Stimulated activated memory B cell treated with anti-CD40 and anti-IgM and Interleukin-4, amounts not matched to agents 10 μg/mL and 1 μg/mL and 100 μg/mL, for 72 hours (primary cell): ENCODE measurements at regions not wholly inside any gene's neighbourhood (a gene's known extent, or its start where the extent isn't known, plus 50 kb on each side); places are given as distances from the start of the nearest gene placed in this dataset.
"Not testable (repeated sequence)": the region's sequence is repeated elsewhere in the genome, so short reads cannot be mapped to it uniquely, and the experiment has no call there.

Experiments used
- ATAC-seq: fragments of 150-1000 bp; cut with Tn5 transposase; 2 replicates; pipeline ENCODE4 v1.10.0; 2021
- H3K27ac Mint-ChIP-seq: one replicate; pipeline ENCODE4 v1.8.0; 2022; ENCODE audit warnings: mild to moderate bottlenecking, mixed read lengths
- H3K27me3 Mint-ChIP-seq: one replicate; pipeline ENCODE4 v1.8.0; 2022; ENCODE audit warnings: mixed read lengths
- H3K36me3 Mint-ChIP-seq: one replicate; pipeline ENCODE4 v1.8.0; 2022; ENCODE audit warnings: mixed read lengths
- H3K4me1 Mint-ChIP-seq: one replicate; pipeline ENCODE4 v1.8.0; 2022; ENCODE audit warnings: mixed read lengths
- H3K4me3 Mint-ChIP-seq: one replicate; pipeline ENCODE4 v1.8.0; 2022; ENCODE audit warnings: mild to moderate bottlenecking, moderate library complexity, mixed read lengths
- H3K9me3 Mint-ChIP-seq: one replicate; pipeline ENCODE4 v1.8.0; 2022; ENCODE audit warnings: mixed read lengths

GRCh38 chr4:25981749-25982148 is 67.7 kb downstream of the SMIM20 start:
- no peaks in the 10 kb centered on the region for H3K36me3 Mint-ChIP-seq
- no peak for ATAC-seq
- H3K27me3 Mint-ChIP-seq = no peaks in the 10 kb centered on the region
- H3K4me3 Mint-ChIP-seq = no peak overlapping the region
- no peak overlapping the region for H3K27ac Mint-ChIP-seq
- H3K9me3 Mint-ChIP-seq = no peaks in the 10 kb centered on the region
- peaks cover 15% of the 10 kb centered on the region for H3K4me1 Mint-ChIP-seq

GRCh38 chr4:25982962-25983361 is 68.9 kb downstream of the SMIM20 start:
- peaks cover 17% of the 10 kb centered on the region for H3K4me1 Mint-ChIP-seq
- H3K4me3 Mint-ChIP-seq = no peak overlapping the region
- no peaks in the 10 kb centered on the region for H3K27me3 Mint-ChIP-seq
- H3K9me3 Mint-ChIP-seq = no peaks in the 10 kb centered on the region
- no peak for ATAC-seq
- no peak overlapping the region for H3K27ac Mint-ChIP-seq
- no peaks in the 10 kb centered on the region for H3K36me3 Mint-ChIP-seq

GRCh38 chr4:25984266-25984665 is 70.2 kb downstream of the SMIM20 start:
- H3K4me1 Mint-ChIP-seq = peaks cover 25% of the 10 kb centered on the region
- no peaks in the 10 kb centered on the region for H3K36me3 Mint-ChIP-seq
- H3K27ac Mint-ChIP-seq = no peak overlapping the region
- H3K27me3 Mint-ChIP-seq = no peaks in the 10 kb centered on the region
- H3K4me3 Mint-ChIP-seq = no peak overlapping the region
- ATAC-seq = no peak
- H3K9me3 Mint-ChIP-seq = no peaks in the 10 kb centered on the region

DNA sequence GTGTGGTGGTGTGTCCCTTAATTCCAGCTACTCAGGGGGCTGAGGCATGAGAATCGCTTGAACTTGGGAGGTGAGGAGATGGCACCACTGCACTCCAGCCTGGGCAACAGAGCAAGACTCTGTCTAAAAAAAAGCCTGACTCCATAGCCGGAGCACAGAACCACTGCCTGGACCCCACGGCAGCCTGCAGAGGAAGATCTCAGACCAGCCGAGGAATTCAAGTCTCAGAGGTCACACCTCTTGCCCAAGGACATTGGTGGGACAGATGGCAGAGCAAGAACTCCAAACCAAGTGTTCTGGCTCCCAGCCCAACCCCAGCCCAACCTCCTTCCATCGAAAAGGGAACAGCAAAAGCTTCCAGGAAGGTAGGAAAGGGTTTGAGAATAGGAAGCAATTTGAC is 70.8 kb downstream of the SMIM20 start:
- ATAC-seq = no peak
- Mint-ChIP-seq H3K27me3 (no peaks in the 10 kb centered on the region), H3K4me3 (no peak overlapping the region), H3K9me3 (no peaks in the 10 kb centered on the region), H3K4me1 (peaks cover 25% of the 10 kb centered on the region), H3K27ac (peak overlapping the region; percentile 29), H3K36me3 (no peaks in the 10 kb centered on the region)

GRCh38 chr4:25986807-25987206 is 72.8 kb downstream of the SMIM20 start:
- H3K4me1 Mint-ChIP-seq = peaks cover 25% of the 10 kb centered on the region
- ATAC-seq = no peak
- no peaks in the 10 kb centered on the region for H3K36me3 Mint-ChIP-seq
- H3K27me3 Mint-ChIP-seq = no peaks in the 10 kb centered on the region
- H3K4me3 Mint-ChIP-seq = no peak overlapping the region
- no peak overlapping the region for H3K27ac Mint-ChIP-seq
- no peaks in the 10 kb centered on the region for H3K9me3 Mint-ChIP-seq

GRCh38 chr4:25991340-25991739 is 77.3 kb downstream of the SMIM20 start:
- Mint-ChIP-seq H3K27me3 (no peaks in the 10 kb centered on the region), H3K4me1 (peaks cover 24% of the 10 kb centered on the region), H3K36me3 (no peaks in the 10 kb centered on the region), H3K27ac (no peak overlapping the region), H3K4me3 (no peak overlapping the region), H3K9me3 (no peaks in the 10 kb centered on the region)
- no peak for ATAC-seq

GRCh38 chr4:25993395-25994185 is 79.6 kb downstream of the SMIM20 start:
- Mint-ChIP-seq H3K27me3 (no peaks in the 10 kb centered on the region), H3K9me3 (no peaks in the 10 kb centered on the region), H3K4me3 (no peak overlapping the region), H3K4me1 (peaks cover 16% of the 10 kb centered on the region), H3K36me3 (no peaks in the 10 kb centered on the region), H3K27ac (no peak overlapping the region)
- peak; percentile 67 for ATAC-seq

- H3K4me1 Mint-ChIP-seq = peaks cover 14% of the 10 kb centered on the region
Measured at GRCh38 chr4:25994577-25994976, 80.6 kb downstream of the SMIM20 start.

GRCh38 chr4:26000274-26000950 is 86.4 kb downstream of the SMIM20 start:
- Mint-ChIP-seq H3K36me3 (no peaks in the 10 kb centered on the region), H3K27me3 (peaks cover 11% of the 10 kb centered on the region)
- ATAC-seq = no peak

More at GRCh38 chr4:25994577-25994976, 80.6 kb downstream of the SMIM20 start:
- H3K4me3 Mint-ChIP-seq, ATAC-seq, H3K36me3 Mint-ChIP-seq, H3K27me3 Mint-ChIP-seq, H3K27ac Mint-ChIP-seq, H3K9me3 Mint-ChIP-seq: not testable (repeated sequence)

DNA sequence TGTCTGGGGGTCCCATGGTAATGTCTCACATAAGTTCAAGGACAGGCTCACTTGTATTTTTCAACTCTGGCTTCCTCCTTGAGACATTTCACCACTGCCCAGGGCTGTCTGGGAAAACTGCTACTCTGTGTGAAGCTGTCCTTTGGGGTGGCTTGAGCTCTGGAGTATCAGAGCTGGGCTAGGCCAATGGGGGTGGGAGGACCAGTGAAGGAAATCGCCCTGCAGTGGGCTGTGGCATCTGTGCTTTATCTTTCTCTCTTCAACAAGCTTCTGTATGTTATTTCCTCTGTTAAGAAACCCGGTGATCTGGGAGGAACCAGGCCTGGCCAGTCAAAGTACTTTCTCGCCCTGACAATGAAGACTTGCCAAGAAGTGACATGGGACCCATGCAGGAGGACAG is 87.4 kb downstream of the SMIM20 start:
- Mint-ChIP-seq H3K9me3 (no peaks in the 10 kb centered on the region), H3K27ac (no peak overlapping the region), H3K4me3 (no peak overlapping the region), H3K36me3 (no peaks in the 10 kb centered on the region), H3K4me1 (no peaks in the 10 kb centered on the region), H3K27me3 (peaks cover 21% of the 10 kb centered on the region)
- ATAC-seq = no peak

More at GRCh38 chr4:26000274-26000950, 86.4 kb downstream of the SMIM20 start:
- no peaks in the 10 kb centered on the region for H3K9me3 Mint-ChIP-seq
- H3K4me1 Mint-ChIP-seq = no peaks in the 10 kb centered on the region
- no peak overlapping the region for H3K27ac Mint-ChIP-seq
- H3K4me3 Mint-ChIP-seq = no peak overlapping the region

DNA sequence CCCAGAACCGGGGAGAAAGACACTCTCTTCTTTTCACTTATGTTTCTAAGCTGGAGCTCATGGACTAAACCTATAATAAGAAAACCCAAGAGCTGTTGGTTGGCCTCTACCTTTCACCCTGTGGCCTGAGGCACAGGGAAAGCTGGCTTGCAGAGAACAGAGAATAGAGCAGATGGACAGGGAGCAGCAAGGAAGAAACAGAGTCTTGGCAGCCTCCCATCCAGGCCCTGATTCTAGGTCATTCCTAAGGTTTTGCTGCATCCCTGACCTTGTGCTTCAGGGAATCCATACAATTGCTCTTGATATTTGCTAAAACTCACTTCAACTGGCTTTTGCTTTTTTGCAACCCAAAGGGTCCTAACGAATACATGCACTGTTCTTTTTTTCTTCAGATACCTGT is 87.8 kb downstream of the SMIM20 start:
- no peak overlapping the region for H3K4me3 Mint-ChIP-seq
- no peaks in the 10 kb centered on the region for H3K4me1 Mint-ChIP-seq
- H3K27ac Mint-ChIP-seq = no peak overlapping the region
- ATAC-seq = no peak
- no peaks in the 10 kb centered on the region for H3K9me3 Mint-ChIP-seq
- peaks cover 21% of the 10 kb centered on the region for H3K27me3 Mint-ChIP-seq
- H3K36me3 Mint-ChIP-seq = no peaks in the 10 kb centered on the region

GRCh38 chr4:26003056-26003455 is 89.0 kb downstream of the SMIM20 start:
- Mint-ChIP-seq H3K4me1 (no peaks in the 10 kb centered on the region), H3K4me3 (no peak overlapping the region), H3K9me3 (no peaks in the 10 kb centered on the region), H3K27me3 (peaks cover 21% of the 10 kb centered on the region), H3K27ac (no peak overlapping the region), H3K36me3 (no peaks in the 10 kb centered on the region)
- ATAC-seq = no peak

DNA sequence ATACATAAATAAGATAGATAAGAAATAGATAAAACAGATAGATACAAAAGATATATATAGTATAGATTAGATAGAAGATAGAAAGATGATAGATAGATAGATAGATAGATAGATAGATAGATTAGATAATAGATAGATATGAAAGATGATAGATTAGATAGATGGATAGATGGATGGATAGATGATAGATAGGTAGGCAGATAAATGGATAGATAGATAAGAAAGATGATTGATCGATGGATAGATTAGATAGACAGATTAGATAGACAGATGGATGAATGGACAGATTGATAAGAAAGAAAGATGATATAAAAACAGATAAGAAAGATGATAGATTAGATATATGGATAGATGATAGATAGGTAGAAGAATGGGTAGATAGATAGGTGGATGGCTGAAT is 90.3 kb downstream of the SMIM20 start:
- Mint-ChIP-seq H3K4me1 (no peaks in the 10 kb centered on the region), H3K27ac (no peak overlapping the region), H3K36me3 (no peaks in the 10 kb centered on the region), H3K27me3 (peaks cover 21% of the 10 kb centered on the region), H3K9me3 (peaks cover 3% of the 10 kb centered on the region), H3K4me3 (no peak overlapping the region)
- ATAC-seq = no peak

GRCh38 chr4:26005764-26006163 is 91.7 kb downstream of the SMIM20 start:
- Mint-ChIP-seq H3K27me3 (peaks cover 21% of the 10 kb centered on the region), H3K9me3 (peaks cover 6% of the 10 kb centered on the region), H3K4me1 (no peaks in the 10 kb centered on the region), H3K27ac (no peak overlapping the region), H3K4me3 (no peak overlapping the region), H3K36me3 (no peaks in the 10 kb centered on the region)
- ATAC-seq = no peak

DNA sequence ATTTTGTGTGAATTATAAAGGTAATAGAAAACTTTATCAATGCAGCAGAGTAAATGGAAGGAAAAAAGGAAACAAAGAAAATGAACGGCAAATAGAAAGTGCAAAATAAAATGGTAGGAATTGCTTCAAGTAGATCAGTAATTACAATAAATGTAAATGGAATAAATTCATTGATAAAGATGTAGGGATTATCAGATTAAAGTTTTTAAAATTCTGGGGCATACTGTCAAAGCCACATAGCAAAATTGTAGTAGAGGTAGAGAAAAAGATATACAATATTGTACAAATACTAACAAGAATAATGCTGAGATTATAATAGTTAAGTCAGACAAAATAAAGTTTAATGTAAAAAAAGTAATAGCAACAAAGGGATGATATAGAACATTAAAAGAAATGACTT is 94.7 kb downstream of the SMIM20 start:
- Mint-ChIP-seq H3K4me3 (no peak overlapping the region), H3K27me3 (peaks cover 47% of the 10 kb centered on the region), H3K9me3 (peaks cover 13% of the 10 kb centered on the region), H3K27ac (no peak overlapping the region), H3K4me1 (no peaks in the 10 kb centered on the region), H3K36me3 (peaks cover 6% of the 10 kb centered on the region)
- no peak for ATAC-seq

- peaks cover 40% of the 10 kb centered on the region for H3K27me3 Mint-ChIP-seq
- ATAC-seq = no peak
- H3K27ac Mint-ChIP-seq = no peak overlapping the region
- peaks cover 13% of the 10 kb centered on the region for H3K9me3 Mint-ChIP-seq
- peaks cover 6% of the 10 kb centered on the region for H3K36me3 Mint-ChIP-seq
- H3K4me1 Mint-ChIP-seq = no peaks in the 10 kb centered on the region
- H3K4me3 Mint-ChIP-seq = no peak overlapping the region
Measured at GRCh38 chr4:26009502-26009901, 95.5 kb downstream of the SMIM20 start.
